ENCODE measurements at regions not wholly inside any gene's neighbourhood (a gene's known extent, or its start where the extent isn't known, plus 50 kb on each side); places are given as distances from the start of the nearest gene placed in this dataset.

GRCh38 chr2:181114021-181114420 lies 133.6 kb downstream of the UBE2E3 start:
- DNase-seq (ENCODE audit: low spot score) = no peak

GRCh38 chr2:181116261-181116660 lies 135.9 kb downstream of the UBE2E3 start:
- DNase-seq (ENCODE audit: low spot score) = no peak

GRCh38 chr2:181117206-181117925 lies 137.0 kb downstream of the UBE2E3 start:
- DNase-seq (ENCODE audit: low spot score) = no peak

GRCh38 chr2:181120625-181121024 lies 140.2 kb downstream of the UBE2E3 start:
- DNase-seq (ENCODE audit: low spot score) = no peak

GRCh38 chr2:181121996-181122395 lies 141.6 kb downstream of the UBE2E3 start:
- no peak for DNase-seq (ENCODE audit: low spot score)

GRCh38 chr2:181122601-181123000 lies 142.2 kb downstream of the UBE2E3 start:
- DNase-seq (ENCODE audit: low spot score) = no peak

GRCh38 chr2:181123798-181124231 lies 143.4 kb downstream of the UBE2E3 start:
- peak; percentile 75 for DNase-seq (ENCODE audit: low spot score)

GRCh38 chr2:181124497-181124896 lies 144.1 kb downstream of the UBE2E3 start:
- no peak for DNase-seq (ENCODE audit: low spot score)

- no peak for DNase-seq (ENCODE audit: low spot score)
Observed at GRCh38 chr2:181125359-181125758, 145.0 kb downstream of the UBE2E3 start.

GRCh38 chr2:181126311-181126868 lies 146.0 kb downstream of the UBE2E3 start:
- no peak for DNase-seq (ENCODE audit: low spot score)

GRCh38 chr2:181128199-181128598 lies 147.8 kb downstream of the UBE2E3 start:
- peak; percentile 35 for DNase-seq (ENCODE audit: low spot score)

GRCh38 chr2:181129364-181130056 lies 149.1 kb downstream of the UBE2E3 start:
- no peak for DNase-seq (ENCODE audit: low spot score)

- DNase-seq (ENCODE audit: low spot score) = no peak
Observed at GRCh38 chr2:181130686-181131085, 150.3 kb downstream of the UBE2E3 start.

GRCh38 chr2:181131584-181131983 lies 151.2 kb downstream of the UBE2E3 start:
- no peak for DNase-seq (ENCODE audit: low spot score)

GRCh38 chr2:181138816-181139215 lies 158.4 kb downstream of the UBE2E3 start:
- DNase-seq (ENCODE audit: low spot score) = no peak

GRCh38 chr2:181139831-181140230 lies 159.4 kb downstream of the UBE2E3 start:
- DNase-seq (ENCODE audit: low spot score) = no peak

- no peak for DNase-seq (ENCODE audit: low spot score)
Observed at GRCh38 chr2:181140414-181140813, 160.0 kb downstream of the UBE2E3 start.

- DNase-seq (ENCODE audit: low spot score) = no peak
Observed at GRCh38 chr2:181140928-181141327, 160.5 kb downstream of the UBE2E3 start.

GRCh38 chr2:181141676-181142075 lies 161.3 kb downstream of the UBE2E3 start:
- no peak for DNase-seq (ENCODE audit: low spot score)

- DNase-seq (ENCODE audit: low spot score) = no peak
Observed at GRCh38 chr2:181142514-181142913, 162.1 kb downstream of the UBE2E3 start.

GRCh38 chr2:181143790-181144300 lies 163.4 kb downstream of the UBE2E3 start:
- no peak for DNase-seq (ENCODE audit: low spot score)

GRCh38 chr2:181145645-181146044 lies 165.2 kb downstream of the UBE2E3 start:
- DNase-seq (ENCODE audit: low spot score) = no peak

- no peak for DNase-seq (ENCODE audit: low spot score)
Observed at GRCh38 chr2:181146171-181146570, 165.8 kb downstream of the UBE2E3 start.

All from activated CD4-positive, alpha-beta T cell treated with anti-CD3 and anti-CD28 coated beads, Interleukin-2, Interleukin-4, amounts not matched to agents 100 ng/mL and 50 ng/mL, durations not matched to agents 16 hours and 8 hours (primary cell).